Small intestine (tissue), 7 donors: ENCODE measurements at regions not wholly inside any gene's neighbourhood (a gene's known extent, or its start where the extent isn't known, plus 50 kb on each side); places are given as distances from the start of the nearest gene placed in this dataset.

Experiments
- DNase-seq, 2 donors: peaks; one replicate each; pipeline versions ENCODE4 v3.0.0 to v3.0.0-alpha.2; 2013
- FAIRE-seq: peaks from 2 replicates; lab custom pipeline; 2012; peaks lifted over from hg19 to GRCh38; lab: Jason Lieb, UNC
- H3K27ac ChIP-seq, 3 donors: one replicate each; pipeline ENCODE4 v1.5.1; 2013; ENCODE audit warnings: low read length in 2 of 3, mild to moderate bottlenecking in 2 of 3, control low read depth in 1 of 3, inconsistent platforms in 1 of 3, low read depth in 1 of 3, moderate library complexity in 1 of 3
- H3K27me3 ChIP-seq, 3 donors: one replicate each; pipeline ENCODE4 v1.6.1; 2013; ENCODE audit warnings: low read length in 3 of 3, inconsistent platforms in 1 of 3; ENCODE audit not compliant: control insufficient read depth in 3 of 3, insufficient read depth in 3 of 3
- H3K36me3 ChIP-seq, 3 donors: one replicate each; pipeline ENCODE4 v1.6.1; 2013; ENCODE audit warnings: low read length in 3 of 3, inconsistent platforms in 1 of 3, low read depth in 1 of 3, mild to moderate bottlenecking in 1 of 3, moderate library complexity in 1 of 3; ENCODE audit not compliant: control insufficient read depth in 3 of 3, insufficient read depth in 2 of 3
- H3K4me1 ChIP-seq, 3 donors: one replicate each; pipeline ENCODE4 v1.6.1; 2013; ENCODE audit warnings: low read length in 2 of 3, inconsistent platforms in 1 of 3, low read depth in 1 of 3, mild to moderate bottlenecking in 1 of 3, moderate library complexity in 1 of 3; ENCODE audit not compliant: control insufficient read depth in 3 of 3, insufficient read depth in 2 of 3
- H3K4me3 ChIP-seq, 3 donors: one replicate each; pipeline ENCODE4 v1.5.1; 2013; ENCODE audit warnings: low read length in 3 of 3, control low read depth in 1 of 3, inconsistent platforms in 1 of 3, low read depth in 1 of 3, mild to moderate bottlenecking in 1 of 3, moderate library complexity in 1 of 3
- H3K9me3 ChIP-seq, 2 donors: one replicate each; pipeline ENCODE4 v1.6.1; 2013; ENCODE audit warnings: low read depth in 1 of 2, low read length in 1 of 2; ENCODE audit not compliant: control insufficient read depth in 2 of 2, insufficient read depth in 1 of 2
- WGBS, 3 donors: extraction: QIAGEN DNeasy Blood & Tissue Kit; methylation state at CpG; one replicate each; pipeline ENCODE4 v1.1.7; 2013; 5-methylcytosine and 5-hydroxymethylcytosine counted together
- donor health status: healthy with polysubstance abuse.
- donor health status: control.
- donor health status: control.
- donor health status: Bipolar disorder and iron deficiency.
- donor health status: healthy.

DNA sequence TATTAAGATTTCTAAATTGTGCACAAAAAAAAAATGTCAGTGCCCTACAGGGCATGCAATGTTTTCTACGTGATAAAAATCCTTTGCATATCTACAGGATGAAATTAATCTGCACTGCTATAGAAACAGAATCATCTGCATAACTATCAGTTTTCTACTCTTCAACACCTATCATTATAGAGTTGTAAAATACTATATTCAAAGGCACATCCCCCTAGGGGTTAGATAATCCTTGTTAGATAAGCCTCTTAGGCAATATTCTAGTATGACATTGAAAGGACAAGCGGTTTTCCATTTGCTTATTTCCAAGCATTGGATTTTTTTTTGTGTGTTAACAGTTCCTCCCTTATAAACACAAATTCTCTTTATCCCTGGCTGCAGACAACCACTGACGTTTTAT is 98.7 kb upstream of the LAMA2 start:
- no peaks in the 10 kb centered on the region for H3K4me1 ChIP-seq
- H3K27ac ChIP-seq = no peak overlapping the region
- no peaks in the 10 kb centered on the region for H3K27me3 ChIP-seq
- FAIRE-seq = no peak
- WGBS, 3 donors = 28 to 35% (median 33%) methylated on average over 3 of the region's 3 CpGs
- H3K36me3 ChIP-seq = no peaks in the 10 kb centered on the region
- peaks cover 0 to 10% of the 10 kb centered on the region in 2 donors for H3K9me3 ChIP-seq
- DNase-seq = no peak
- H3K4me3 ChIP-seq = no peak overlapping the region

GRCh38 chr6:128768187-128768586 is 114.8 kb upstream of the LAMA2 start:
- Histone ChIP-seq H3K9me3 (peaks cover 0 to 7% of the 10 kb centered on the region in 2 donors), H3K4me1 (no peaks in the 10 kb centered on the region), H3K27ac (no peak overlapping the region), H3K4me3 (no peak overlapping the region), H3K36me3 (no peaks in the 10 kb centered on the region), H3K27me3 (no peaks in the 10 kb centered on the region)
- DNase-seq = no peak
- 39 to 46% (median 43%) methylated on average over 2 of the region's 2 CpGs for WGBS, 3 donors
- no peak for FAIRE-seq

DNA sequence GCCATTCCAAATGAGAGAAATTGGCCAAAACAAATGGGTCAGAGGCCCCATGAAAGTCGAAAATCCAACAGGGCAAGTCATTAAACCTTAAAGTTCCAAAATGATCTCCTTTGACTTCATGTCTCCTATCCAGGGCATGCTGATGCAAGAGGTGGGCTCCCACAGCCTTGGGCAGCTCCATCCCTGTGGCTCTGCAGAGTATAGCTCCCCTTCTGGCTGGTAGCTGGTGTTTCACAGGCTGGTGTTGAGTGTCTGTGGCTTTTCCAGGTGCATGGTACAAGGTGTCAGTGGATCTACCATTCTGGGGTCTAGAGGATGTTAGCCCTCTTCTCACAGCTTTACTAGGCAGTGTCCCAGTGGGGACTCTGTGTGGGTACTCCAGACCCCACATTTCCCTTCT is 115.2 kb upstream of the LAMA2 start:
- no peak overlapping the region for H3K27ac ChIP-seq
- H3K4me1 ChIP-seq = no peaks in the 10 kb centered on the region
- FAIRE-seq = no peak

GRCh38 chr6:128767150-128767549 is 115.8 kb upstream of the LAMA2 start:
- Histone ChIP-seq H3K4me3 (no peak overlapping the region), H3K4me1 (no peaks in the 10 kb centered on the region), H3K27ac (no peak overlapping the region), H3K9me3 (peaks cover 0 to 7% of the 10 kb centered on the region in 2 donors), H3K27me3 (no peaks in the 10 kb centered on the region), H3K36me3 (no peaks in the 10 kb centered on the region)
- 50 to 76% (median 50%) methylated on average over 1 of the region's 1 CpG for WGBS, 3 donors
- DNase-seq (no peak), FAIRE-seq (no peak)

More for the DNA sequence above, 115.2 kb upstream of the LAMA2 start:
- DNase-seq = no peak
- H3K36me3 ChIP-seq = no peaks in the 10 kb centered on the region
- peaks cover 0 to 7% of the 10 kb centered on the region in 2 donors for H3K9me3 ChIP-seq
- WGBS, 3 donors = 18 to 40% (median 37%) methylated on average over 1 of the region's 1 CpG
- no peak overlapping the region for H3K4me3 ChIP-seq
- no peaks in the 10 kb centered on the region for H3K27me3 ChIP-seq

GRCh38 chr6:128763599-128764300 is 119.2 kb upstream of the LAMA2 start:
- DNase-seq = peak in 1 of 2 donors; percentile 9
- H3K4me3 ChIP-seq = no peak overlapping the region
- H3K27ac ChIP-seq = no peak overlapping the region
- 34 to 68% (median 35%) methylated on average over 2 of the region's 2 CpGs for WGBS, 3 donors
- H3K27me3 ChIP-seq = no peaks in the 10 kb centered on the region
- peaks cover 0 to 11% of the 10 kb centered on the region in 2 donors for H3K9me3 ChIP-seq
- H3K4me1 ChIP-seq = no peaks in the 10 kb centered on the region
- no peak for FAIRE-seq
- no peaks in the 10 kb centered on the region for H3K36me3 ChIP-seq

DNA sequence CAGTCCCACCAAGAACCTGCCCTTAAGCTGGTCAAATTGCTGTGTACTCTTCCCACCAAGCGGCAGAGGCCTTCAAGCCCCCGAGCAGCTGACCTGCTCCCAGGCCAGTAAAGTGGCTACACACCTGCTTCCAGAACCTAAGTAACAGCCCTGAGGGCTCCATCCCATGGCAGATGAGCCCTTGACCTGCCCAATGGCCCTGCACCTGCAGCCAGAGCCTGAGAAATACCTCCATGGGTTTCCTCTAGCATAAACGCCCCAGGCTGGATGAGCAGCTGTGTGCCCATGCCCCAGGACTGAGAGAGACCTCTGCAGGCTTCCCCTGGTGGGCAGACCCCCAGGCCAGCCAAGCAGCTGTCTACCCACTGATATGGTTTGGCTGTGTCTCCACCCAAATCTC is 123.0 kb upstream of the LAMA2 start:
- H3K27me3 ChIP-seq = no peaks in the 10 kb centered on the region
- WGBS, 3 donors = 80 to 90% (median 88%) methylated on average over 3 of the region's 3 CpGs
- DNase-seq (no peak), FAIRE-seq (no peak)
- H3K27ac ChIP-seq = no peak overlapping the region
- H3K4me3 ChIP-seq = no peak overlapping the region
- peaks cover 0 to 3% of the 10 kb centered on the region in 2 donors for H3K9me3 ChIP-seq
- no peaks in the 10 kb centered on the region for H3K36me3 ChIP-seq
- H3K4me1 ChIP-seq = no peaks in the 10 kb centered on the region

DNA sequence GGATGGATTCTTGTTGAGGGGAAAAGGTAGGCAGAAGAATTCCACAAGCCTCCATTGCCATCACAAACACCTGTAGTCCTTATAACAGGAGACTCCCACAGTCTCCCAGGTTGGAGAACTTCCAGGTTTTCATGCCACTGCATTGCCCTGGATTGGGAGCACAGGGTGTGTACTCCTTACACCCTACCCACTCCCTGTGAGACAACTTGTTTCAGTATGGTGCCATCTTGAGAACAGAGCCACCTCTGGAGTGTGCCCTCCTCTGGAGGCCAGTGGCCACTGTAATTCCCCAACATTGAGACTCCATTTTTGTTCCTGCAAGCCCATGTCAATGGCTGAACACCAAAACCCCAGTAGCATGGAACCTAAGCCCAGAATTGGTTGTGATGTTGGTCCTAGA is 123.5 kb upstream of the LAMA2 start:
- no peak overlapping the region for H3K4me3 ChIP-seq
- H3K4me1 ChIP-seq = no peaks in the 10 kb centered on the region
- peaks cover 0 to 3% of the 10 kb centered on the region in 2 donors for H3K9me3 ChIP-seq
- no peaks in the 10 kb centered on the region for H3K36me3 ChIP-seq
- DNase-seq (no peak), FAIRE-seq (no peak)
- H3K27ac ChIP-seq = no peak overlapping the region
- H3K27me3 ChIP-seq = no peaks in the 10 kb centered on the region

DNA sequence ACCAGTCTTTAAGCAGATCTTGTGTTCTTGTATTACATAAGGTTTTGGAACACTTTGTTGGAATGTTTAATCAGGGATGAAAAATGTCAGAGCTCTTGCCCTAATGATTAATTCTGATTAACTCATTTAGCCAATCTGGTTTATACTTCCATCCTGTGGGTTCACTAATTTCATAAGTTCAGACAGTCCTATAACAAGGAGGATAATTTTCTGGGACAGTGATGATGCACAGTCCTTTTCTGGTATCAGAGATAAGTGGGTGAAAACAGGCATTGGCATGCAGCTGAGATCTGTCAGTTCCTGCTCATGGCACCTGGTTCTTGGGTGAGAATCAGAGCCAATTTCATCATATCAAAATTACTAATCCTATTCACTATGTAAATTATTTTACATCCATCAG is 125.0 kb upstream of the LAMA2 start:
- Histone ChIP-seq H3K4me1 (no peaks in the 10 kb centered on the region), H3K9me3 (peaks cover 0 to 3% of the 10 kb centered on the region in 2 donors), H3K27ac (no peak overlapping the region), H3K36me3 (no peaks in the 10 kb centered on the region), H3K4me3 (no peak overlapping the region), H3K27me3 (no peaks in the 10 kb centered on the region)
- DNase-seq = no peak
- FAIRE-seq = no peak
